Suprapubic skin (tissue), 3 donors: ENCODE measurements at regions not wholly inside any gene's neighbourhood (a gene's known extent, or its start where the extent isn't known, plus 50 kb on each side); places are given as distances from the start of the nearest gene placed in this dataset.

Experiments used
- POLR2AphosphoS5 ChIP-seq, 3 donors: sonication (generic); formaldehyde crosslinking; IDR thresholded peaks; one replicate each; pipeline ENCODE4 v1.6.1; 2017; ENCODE audit warnings: antibody characterized with exemption in 3 of 3
- TF ChIP-seq, protein P1 (sequence below), 2 donors: fragments of 200-600 bp in 1 of 2; fragments of 450-650 bp in 1 of 2; sonication (generic) in 1 of 2; IDR thresholded peaks; one replicate each; pipeline ENCODE4 v1.5.1; 2016 to 2019; ENCODE audit warnings: antibody characterized with exemption in 2 of 2, mild to moderate bottlenecking in 1 of 2, moderate library complexity in 1 of 2

GRCh38 chr1:188888386-188888785 lies 1589.3 kb downstream of the BRINP3 start:
- TF ChIP-seq, protein P1, sequence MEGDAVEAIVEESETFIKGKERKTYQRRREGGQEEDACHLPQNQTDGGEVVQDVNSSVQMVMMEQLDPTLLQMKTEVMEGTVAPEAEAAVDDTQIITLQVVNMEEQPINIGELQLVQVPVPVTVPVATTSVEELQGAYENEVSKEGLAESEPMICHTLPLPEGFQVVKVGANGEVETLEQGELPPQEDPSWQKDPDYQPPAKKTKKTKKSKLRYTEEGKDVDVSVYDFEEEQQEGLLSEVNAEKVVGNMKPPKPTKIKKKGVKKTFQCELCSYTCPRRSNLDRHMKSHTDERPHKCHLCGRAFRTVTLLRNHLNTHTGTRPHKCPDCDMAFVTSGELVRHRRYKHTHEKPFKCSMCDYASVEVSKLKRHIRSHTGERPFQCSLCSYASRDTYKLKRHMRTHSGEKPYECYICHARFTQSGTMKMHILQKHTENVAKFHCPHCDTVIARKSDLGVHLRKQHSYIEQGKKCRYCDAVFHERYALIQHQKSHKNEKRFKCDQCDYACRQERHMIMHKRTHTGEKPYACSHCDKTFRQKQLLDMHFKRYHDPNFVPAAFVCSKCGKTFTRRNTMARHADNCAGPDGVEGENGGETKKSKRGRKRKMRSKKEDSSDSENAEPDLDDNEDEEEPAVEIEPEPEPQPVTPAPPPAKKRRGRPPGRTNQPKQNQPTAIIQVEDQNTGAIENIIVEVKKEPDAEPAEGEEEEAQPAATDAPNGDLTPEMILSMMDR (IDR thresholded peaks at IDR 0.05), result no peak
- TF ChIP-seq POLR2AphosphoS5 (IDR thresholded peaks at IDR 0.05), result no peak
